Esophagus muscularis mucosa (tissue), 4 donors: ENCODE measurements at regions not wholly inside any gene's neighbourhood (a gene's known extent, or its start where the extent isn't known, plus 50 kb on each side); places are given as distances from the start of the nearest gene placed in this dataset.

Experiments used
- DNase-seq: peaks from one replicate; pipeline ENCODE4 v3.0.0-alpha.2; 2017; ENCODE audit errors: extremely low spot score
- H3K27ac ChIP-seq, 4 donors: fragments of 200-600 bp; sonication (generic); replicated peaks in 1 of 4; 1 replicate in 3 of 4; 2 replicates in 1 of 4; pipeline ENCODE4 v1.5.1; 2016 to 2019; ENCODE audit warnings: mild to moderate bottlenecking in 1 of 4
- H3K27me3 ChIP-seq, 4 donors: fragments of 200-600 bp; sonication (generic); one replicate each; pipeline versions ENCODE4 v1.5.1 to v1.6.0; 2016 to 2019
- H3K36me3 ChIP-seq, 4 donors: fragments of 200-600 bp; sonication (generic); one replicate each; pipeline ENCODE4 v1.5.1; 2016 to 2019
- H3K4me1 ChIP-seq, 4 donors: fragments of 200-600 bp; sonication (generic); one replicate each; pipeline ENCODE4 v1.5.1; 2016 to 2019
- H3K4me3 ChIP-seq, 4 donors: fragments of 200-600 bp; sonication (generic); 1 replicate in 2 of 4; 2 replicates in 2 of 4; pipeline ENCODE4 v1.5.1; 2016 to 2019; ENCODE audit warnings: mild to moderate bottlenecking in 4 of 4, moderate library complexity in 1 of 4
- H3K9me3 ChIP-seq, 4 donors: fragments of 200-600 bp; sonication (generic); 1 replicate in 3 of 4; 2 replicates in 1 of 4; pipeline ENCODE4 v1.5.1; 2016 to 2019
- CTCF ChIP-seq, 3 experiments: fragments of 200-600 bp in 2 of 3; fragments of 450-650 bp in 1 of 3; sonication (generic) in 2 of 3; IDR thresholded peaks; one replicate each; pipeline ENCODE4 v1.5.1; 2017 to 2019; ENCODE audit warnings: antibody characterized with exemption in 3 of 3, mild to moderate bottlenecking in 2 of 3, moderate library complexity in 1 of 3
- EP300 ChIP-seq: sonication (generic); formaldehyde crosslinking; IDR thresholded peaks from one replicate; pipeline ENCODE4 v1.6.1; 2017; ENCODE audit warnings: antibody characterized with exemption
- POLR2A ChIP-seq: fragments of 450-650 bp; IDR thresholded peaks from one replicate; pipeline ENCODE4 v1.6.1; 2017; ENCODE audit warnings: antibody characterized with exemption, moderate library complexity, mild to moderate bottlenecking, low read depth
- POLR2AphosphoS5 ChIP-seq, 2 donors: sonication (generic); formaldehyde crosslinking; IDR thresholded peaks; one replicate each; pipeline ENCODE4 v1.6.1; 2017; ENCODE audit warnings: antibody characterized with exemption in 2 of 2
- WGBS: methylation state at CpG from one replicate; pipeline ENCODE4 v1.1.5; 2018; 5-methylcytosine and 5-hydroxymethylcytosine counted together
- intact Hi-C: fragments of 100-400 bp; cut with DNase I; formaldehyde crosslinking; loops from one replicate; pipeline ENCODE4 v1.15.1; 2023

DNA sequence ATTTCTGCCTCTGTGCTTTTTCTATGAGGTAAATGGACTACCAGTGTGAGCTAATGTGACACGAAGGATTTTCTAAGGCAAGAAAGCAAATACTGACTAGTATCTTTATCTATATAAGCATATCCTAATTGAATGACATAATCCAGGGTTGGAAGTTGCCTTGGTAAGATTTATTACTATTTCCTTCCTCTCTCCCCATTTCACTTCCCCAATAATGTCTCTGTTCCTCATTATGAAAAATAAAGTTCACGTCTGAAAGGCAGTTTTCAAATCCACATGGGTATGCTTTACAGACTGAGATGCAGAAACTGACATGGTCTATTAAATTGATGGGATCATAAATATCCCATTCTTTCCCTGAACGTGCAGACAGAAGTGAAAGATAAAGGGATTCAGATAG, 86.0 kb downstream of the DTWD1 start:
- WGBS: 54% methylated on average over 3 of the region's 3 CpGs
- intact Hi-C loops: no loop called here
- H3K4me3 ChIP-seq: no peak overlapping the region

DNA sequence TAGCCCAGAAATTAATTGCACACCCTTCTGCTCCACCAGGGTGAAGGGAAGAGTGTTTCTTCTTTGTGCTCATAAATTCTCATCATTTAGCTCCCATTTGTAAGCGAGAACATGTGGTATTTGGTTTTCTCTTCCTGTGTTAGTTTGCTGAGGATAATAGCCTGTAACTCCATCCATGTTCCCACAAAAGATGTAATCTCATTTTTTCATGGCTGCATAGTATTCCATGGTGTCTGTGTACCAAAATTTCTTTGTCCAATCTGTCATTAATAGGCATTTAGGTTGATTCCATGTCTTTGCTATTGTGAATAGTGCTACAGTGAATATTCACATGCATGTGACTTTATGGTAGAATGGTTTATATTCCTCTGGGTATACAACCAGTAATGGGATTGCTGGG, 86.8 kb downstream of the DTWD1 start:
- Histone ChIP-seq H3K27ac (no peak overlapping the region), H3K27me3 (no peaks in the 10 kb centered on the region), H3K4me3 (no peak overlapping the region), H3K36me3 (no peaks in the 10 kb centered on the region), H3K9me3 (peaks cover 0 to 19% (median 14%) of the 10 kb centered on the region in 4 donors), H3K4me1 (no peaks in the 10 kb centered on the region)
- DNase-seq: no peak
- 80% methylated on average over 1 of the region's 1 CpG for WGBS
- TF ChIP-seq CTCF (IDR thresholded peaks at IDR 0.05) (no peak), POLR2A (no peak), POLR2AphosphoS5 (IDR thresholded peaks at IDR 0.05) (no peak), EP300 (no peak)
- intact Hi-C loops: no loop called here

More for the DNA sequence above, 86.0 kb downstream of the DTWD1 start:
- H3K9me3 ChIP-seq: peaks cover 0 to 19% (median 14%) of the 10 kb centered on the region in 4 donors
- no peaks in the 10 kb centered on the region for H3K36me3 ChIP-seq
- H3K4me1 ChIP-seq: no peaks in the 10 kb centered on the region
- H3K27me3 ChIP-seq: no peaks in the 10 kb centered on the region
- TF ChIP-seq EP300 (no peak), POLR2A (no peak), CTCF (IDR thresholded peaks at IDR 0.05) (no peak), POLR2AphosphoS5 (IDR thresholded peaks at IDR 0.05) (no peak)
- no peak for DNase-seq
- no peak overlapping the region for H3K27ac ChIP-seq

- TF ChIP-seq CTCF (IDR thresholded peaks at IDR 0.05) (no peak), EP300 (no peak), POLR2A (no peak), POLR2AphosphoS5 (IDR thresholded peaks at IDR 0.05) (no peak)
- Histone ChIP-seq H3K36me3 (no peaks in the 10 kb centered on the region), H3K4me3 (no peak overlapping the region), H3K4me1 (no peaks in the 10 kb centered on the region), H3K27me3 (no peaks in the 10 kb centered on the region), H3K27ac (no peak overlapping the region), H3K9me3 (peaks cover 0 to 19% (median 14%) of the 10 kb centered on the region in 4 donors)
- DNase-seq: no peak
- WGBS: 92% methylated on average over 1 of the region's 1 CpG
- intact Hi-C loops: no loop called here
Observed at GRCh38 chr15:49709646-49710214, 88.9 kb downstream of the DTWD1 start.

- TF ChIP-seq EP300 (no peak), POLR2A (no peak), CTCF (IDR thresholded peaks at IDR 0.05) (no peak), POLR2AphosphoS5 (IDR thresholded peaks at IDR 0.05) (no peak)
- no peaks in the 10 kb centered on the region for H3K27me3 ChIP-seq
- H3K4me1 ChIP-seq: no peaks in the 10 kb centered on the region
- WGBS: 67% methylated on average over 3 of the region's 3 CpGs
- H3K9me3 ChIP-seq: peaks cover 0 to 19% (median 14%) of the 10 kb centered on the region in 4 donors
- H3K27ac ChIP-seq: no peak overlapping the region
- intact Hi-C loops: no loop called here
- no peak for DNase-seq
- no peaks in the 10 kb centered on the region for H3K36me3 ChIP-seq
- H3K4me3 ChIP-seq: no peak overlapping the region
Observed at GRCh38 chr15:49712162-49712561, 91.3 kb downstream of the DTWD1 start.

DNA sequence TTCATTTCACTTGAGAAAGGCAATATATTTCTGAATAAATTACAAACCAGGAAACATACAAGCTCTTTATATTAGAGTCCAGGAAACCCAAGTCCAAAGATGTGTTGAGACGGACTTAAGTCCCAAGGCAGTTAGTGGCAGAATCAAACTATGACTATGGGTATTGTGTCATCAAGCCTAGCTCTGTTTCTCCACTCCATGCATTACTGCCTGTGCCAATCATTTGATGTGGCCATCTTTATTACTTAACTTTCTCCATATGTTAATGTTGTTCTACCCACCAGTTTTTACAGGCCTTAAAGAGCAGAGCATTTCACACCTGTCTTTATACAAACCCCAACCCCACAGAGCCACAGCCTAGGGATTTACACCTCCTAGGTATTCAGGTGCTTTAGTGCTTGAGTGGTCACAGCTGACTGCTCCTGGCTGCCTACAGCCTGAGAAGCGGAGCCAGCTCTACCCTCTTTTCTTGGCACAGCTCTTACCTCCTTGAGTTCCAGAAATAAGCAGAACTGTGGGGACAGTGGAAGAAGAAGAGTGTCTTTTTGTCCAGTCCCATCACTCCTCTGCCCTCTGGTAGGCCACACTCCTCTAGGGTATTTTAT, 92.1 kb downstream of the DTWD1 start:
- Histone ChIP-seq H3K4me1 (no peaks in the 10 kb centered on the region), H3K27ac (no peak overlapping the region), H3K27me3 (no peaks in the 10 kb centered on the region), H3K4me3 (no peak overlapping the region), H3K9me3 (peaks cover 0 to 19% (median 14%) of the 10 kb centered on the region in 4 donors), H3K36me3 (no peaks in the 10 kb centered on the region)
- TF ChIP-seq POLR2AphosphoS5 (IDR thresholded peaks at IDR 0.05) (no peak), POLR2A (no peak), EP300 (no peak), CTCF (IDR thresholded peaks at IDR 0.05) (no peak)
- 89% methylated on average over 2 of the region's 2 CpGs for WGBS
- intact Hi-C loops: no loop called here
- no peak for DNase-seq
